BLaER1 treated with 17β-estradiol and CSF1 and Interleukin-3, amounts not matched to agents 10 nM and 100 nM (cell line): ENCODE measurements at regions not wholly inside any gene's neighbourhood (a gene's known extent, or its start where the extent isn't known, plus 50 kb on each side); places are given as distances from the start of the nearest gene placed in this dataset.

Experiments used
- H3K27ac ChIP-seq, 11 experiments: shearing (Covaris generic); formaldehyde crosslinking; 2 replicates each; pipeline ENCODE4 v1.8.1; 2022
- H3K27me3 ChIP-seq, 11 experiments: shearing (Covaris generic); formaldehyde crosslinking; 2 replicates each; pipeline ENCODE4 v1.8.1; 2022
- H3K36me3 ChIP-seq, 11 experiments: shearing (Covaris generic); formaldehyde crosslinking; 2 replicates each; pipeline ENCODE4 v1.8.1; 2022
- H3K4me1 ChIP-seq, 10 experiments: shearing (Covaris generic); formaldehyde crosslinking; 2 replicates each; pipeline ENCODE4 v1.8.1; 2022
- H3K4me2 ChIP-seq, 11 experiments: shearing (Covaris generic); formaldehyde crosslinking; 2 replicates each; pipeline ENCODE4 v1.8.1; 2022
- H3K4me3 ChIP-seq, 10 experiments: shearing (Covaris generic); formaldehyde crosslinking; 2 replicates each; pipeline ENCODE4 v1.8.1; 2022
- H3K9ac ChIP-seq, 11 experiments: shearing (Covaris generic); formaldehyde crosslinking; 2 replicates each; pipeline ENCODE4 v1.8.1; 2022
- H3K9me3 ChIP-seq, 11 experiments: shearing (Covaris generic); formaldehyde crosslinking; replicated peaks in 1 of 11; 2 replicates each; pipeline ENCODE4 v1.8.1; 2022
- H4K20me1 ChIP-seq, 11 experiments: shearing (Covaris generic); formaldehyde crosslinking; 2 replicates each; pipeline ENCODE4 v1.8.1; 2022
- Cebpa-rat ChIP-seq, 11 experiments: shearing (Covaris generic); IDR thresholded peaks; 2 replicates each; pipeline ENCODE4 v1.8.1; 2022

- Histone ChIP-seq H3K9me3 (no peaks in the 10 kb centered on the region), H3K4me3 (no peak overlapping the region)
These were observed 405.9 kb downstream of the ZSWIM6 start for GRCh38 chr5:61737964-61738340.

GRCh38 chr5:61738446-61738845, 406.4 kb downstream of the ZSWIM6 start:
- H3K9me3 ChIP-seq, result no peaks in the 10 kb centered on the region
- no peaks in the 10 kb centered on the region for H3K27me3 ChIP-seq
- H3K4me3 ChIP-seq, result no peak overlapping the region
- no peaks in the 10 kb centered on the region for H3K36me3 ChIP-seq
- no peaks in the 10 kb centered on the region for H4K20me1 ChIP-seq
- no peak for TF ChIP-seq Cebpa-rat (IDR thresholded peaks at IDR 0.05)
- no peak overlapping the region for H3K27ac ChIP-seq
- no peak overlapping the region for H3K4me2 ChIP-seq
- H3K9ac ChIP-seq, result no peak overlapping the region
- peaks cover 0 to 23% (median 16%) of the 10 kb centered on the region in 10 experiments; a peak in 14 of 20 replicates for H3K4me1 ChIP-seq

More at GRCh38 chr5:61737964-61738340, 405.9 kb downstream of the ZSWIM6 start:
- Histone ChIP-seq H3K4me1 (peaks cover 0 to 23% (median 16%) of the 10 kb centered on the region in 10 experiments; a peak in 14 of 20 replicates), H3K27me3 (no peaks in the 10 kb centered on the region), H4K20me1 (no peaks in the 10 kb centered on the region), H3K27ac (no peak overlapping the region), H3K4me2 (peak overlapping the region in 5 of 11 experiments; percentile 43 to 62 (median 52); a peak in 4 of 22 replicates), H3K36me3 (no peaks in the 10 kb centered on the region), H3K9ac (no peak overlapping the region)
- TF ChIP-seq Cebpa-rat (IDR thresholded peaks at IDR 0.05), result no peak

- Histone ChIP-seq H3K4me1 (no peaks in the 10 kb centered on the region), H3K36me3 (no peaks in the 10 kb centered on the region), H3K27me3 (no peaks in the 10 kb centered on the region), H4K20me1 (no peaks in the 10 kb centered on the region), H3K4me3 (no peak overlapping the region), H3K9ac (no peak overlapping the region), H3K27ac (no peak overlapping the region), H3K9me3 (peaks cover 3 to 39% (median 16%) of the 10 kb centered on the region in 11 experiments; a peak in 16 of 22 replicates), H3K4me2 (no peak overlapping the region)
- no peak for TF ChIP-seq Cebpa-rat (IDR thresholded peaks at IDR 0.05)
These were observed 412.9 kb downstream of the ZSWIM6 start for GRCh38 chr5:61744690-61745619.

GRCh38 chr5:61746831-61747575, 414.9 kb downstream of the ZSWIM6 start:
- Histone ChIP-seq H4K20me1 (no peaks in the 10 kb centered on the region), H3K4me3 (no peak overlapping the region), H3K9ac (no peak overlapping the region), H3K27ac (no peak overlapping the region), H3K4me1 (no peaks in the 10 kb centered on the region), H3K27me3 (no peaks in the 10 kb centered on the region), H3K36me3 (no peaks in the 10 kb centered on the region), H3K9me3 (peaks cover 8 to 43% (median 22%) of the 10 kb centered on the region in 11 experiments; a peak in 16 of 22 replicates), H3K4me2 (no peak overlapping the region)
- TF ChIP-seq Cebpa-rat (IDR thresholded peaks at IDR 0.05), result no peak

- no peaks in the 10 kb centered on the region for H3K4me1 ChIP-seq
- no peaks in the 10 kb centered on the region for H3K27me3 ChIP-seq
- H3K9me3 ChIP-seq, result peaks cover 8 to 43% (median 22%) of the 10 kb centered on the region in 11 experiments; a peak in 16 of 22 replicates
- H3K36me3 ChIP-seq, result no peaks in the 10 kb centered on the region
- H4K20me1 ChIP-seq, result no peaks in the 10 kb centered on the region
- TF ChIP-seq Cebpa-rat (IDR thresholded peaks at IDR 0.05), result no peak
- no peak overlapping the region for H3K27ac ChIP-seq
- H3K9ac ChIP-seq, result no peak overlapping the region
- no peak overlapping the region for H3K4me2 ChIP-seq
- no peak overlapping the region for H3K4me3 ChIP-seq
These were observed 416.1 kb downstream of the ZSWIM6 start for GRCh38 chr5:61748121-61748520.

GRCh38 chr5:61748651-61749050, 416.6 kb downstream of the ZSWIM6 start:
- Histone ChIP-seq H3K36me3 (no peaks in the 10 kb centered on the region), H3K27ac (no peak overlapping the region), H3K4me3 (no peak overlapping the region), H3K9me3 (peaks cover 8 to 43% (median 22%) of the 10 kb centered on the region in 11 experiments; a peak in 16 of 22 replicates), H3K9ac (no peak overlapping the region), H3K4me2 (no peak overlapping the region), H4K20me1 (no peaks in the 10 kb centered on the region), H3K27me3 (no peaks in the 10 kb centered on the region), H3K4me1 (no peaks in the 10 kb centered on the region)
- TF ChIP-seq Cebpa-rat (IDR thresholded peaks at IDR 0.05), result no peak

GRCh38 chr5:61752588-61752987, 420.5 kb downstream of the ZSWIM6 start:
- Histone ChIP-seq H3K27ac (no peak overlapping the region), H3K36me3 (no peaks in the 10 kb centered on the region), H3K4me1 (no peaks in the 10 kb centered on the region), H3K4me3 (no peak overlapping the region), H3K27me3 (no peaks in the 10 kb centered on the region), H3K9ac (no peak overlapping the region), H4K20me1 (no peaks in the 10 kb centered on the region), H3K9me3 (peaks cover 0 to 18% (median 10%) of the 10 kb centered on the region in 11 experiments; a peak in 15 of 22 replicates), H3K4me2 (no peak overlapping the region)
- TF ChIP-seq Cebpa-rat (IDR thresholded peaks at IDR 0.05), result no peak

GRCh38 chr5:61754792-61755191, 422.7 kb downstream of the ZSWIM6 start:
- H3K4me3 ChIP-seq, result no peak overlapping the region
- H4K20me1 ChIP-seq, result no peaks in the 10 kb centered on the region
- H3K9me3 ChIP-seq, result peaks cover 0 to 18% (median 6%) of the 10 kb centered on the region in 11 experiments; a peak in 14 of 22 replicates
- no peaks in the 10 kb centered on the region for H3K27me3 ChIP-seq
- no peak overlapping the region for H3K9ac ChIP-seq
- H3K4me1 ChIP-seq, result no peaks in the 10 kb centered on the region
- H3K4me2 ChIP-seq, result no peak overlapping the region
- H3K36me3 ChIP-seq, result no peaks in the 10 kb centered on the region
- H3K27ac ChIP-seq, result no peak overlapping the region
- TF ChIP-seq Cebpa-rat (IDR thresholded peaks at IDR 0.05), result no peak

GRCh38 chr5:61755726-61756222, 423.7 kb downstream of the ZSWIM6 start:
- Histone ChIP-seq H3K4me1 (no peaks in the 10 kb centered on the region), H4K20me1 (no peaks in the 10 kb centered on the region), H3K4me2 (no peak overlapping the region)

More at GRCh38 chr5:61755726-61756222, 423.7 kb downstream of the ZSWIM6 start:
- no peak overlapping the region for H3K4me3 ChIP-seq
- H3K27me3 ChIP-seq, result no peaks in the 10 kb centered on the region
- H3K27ac ChIP-seq, result no peak overlapping the region
- no peak for TF ChIP-seq Cebpa-rat (IDR thresholded peaks at IDR 0.05)
- H3K9ac ChIP-seq, result no peak overlapping the region
- H3K36me3 ChIP-seq, result no peaks in the 10 kb centered on the region
- H3K9me3 ChIP-seq, result peaks cover under 1 to 16% (median 7%) of the 10 kb centered on the region in 11 experiments; a peak in 12 of 22 replicates
